GM19240 (cell line): ENCODE measurements at regions not wholly inside any gene's neighbourhood (a gene's known extent, or its start where the extent isn't known, plus 50 kb on each side); places are given as distances from the start of the nearest gene placed in this dataset.

ENCODE experiments used
- DNase-seq: peaks from one replicate; pipeline ENCODE4 v3.0.0; 2011; ENCODE audit warnings: low spot score; ENCODE audit not compliant: insufficient read length

DNA sequence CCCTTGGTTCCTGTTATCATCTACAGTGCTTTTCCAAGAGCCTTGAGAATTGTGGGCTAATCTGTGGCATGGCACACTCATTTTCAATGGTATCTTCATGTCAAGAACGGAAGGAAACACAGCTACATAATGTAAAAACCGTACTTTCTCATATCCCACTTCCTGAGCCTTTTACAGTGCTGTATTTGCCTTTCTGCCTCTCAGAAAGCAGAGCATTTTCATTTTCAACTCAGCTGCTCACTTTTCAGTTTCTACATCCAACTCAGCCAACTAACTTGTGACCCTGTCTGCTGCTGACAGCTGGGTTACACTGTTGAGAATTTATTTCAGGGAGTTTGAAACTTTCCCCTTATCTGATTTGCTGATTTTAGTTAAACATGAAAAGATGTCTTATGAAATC, 875.8 kb upstream of the KCND2 start:
- no peak for DNase-seq

DNA sequence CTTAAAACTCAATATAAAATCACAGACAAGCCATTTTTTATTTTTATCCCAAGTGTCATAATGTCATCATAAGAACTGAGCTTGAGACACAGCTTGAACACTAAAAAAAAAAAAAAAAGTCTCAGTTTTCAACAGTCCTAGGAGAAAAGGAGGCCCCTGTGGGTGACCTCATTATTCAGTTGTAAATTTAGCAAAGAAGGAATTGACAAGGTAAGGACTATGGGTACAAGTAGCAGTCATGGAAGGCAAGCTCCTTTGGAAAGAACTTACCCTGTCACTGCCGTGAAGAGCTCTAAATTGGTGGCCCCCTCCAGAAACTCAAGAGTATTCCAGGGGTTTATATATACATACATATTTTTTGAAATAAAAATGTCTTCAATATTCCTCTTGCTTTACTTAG, 864.4 kb upstream of the KCND2 start:
- no peak for DNase-seq

- no peak for DNase-seq
Measured at GRCh38 chr7:119413314-119413805, 859.6 kb upstream of the KCND2 start.

- no peak for DNase-seq
Measured at GRCh38 chr7:119415682-119416081, 857.3 kb upstream of the KCND2 start.

DNA sequence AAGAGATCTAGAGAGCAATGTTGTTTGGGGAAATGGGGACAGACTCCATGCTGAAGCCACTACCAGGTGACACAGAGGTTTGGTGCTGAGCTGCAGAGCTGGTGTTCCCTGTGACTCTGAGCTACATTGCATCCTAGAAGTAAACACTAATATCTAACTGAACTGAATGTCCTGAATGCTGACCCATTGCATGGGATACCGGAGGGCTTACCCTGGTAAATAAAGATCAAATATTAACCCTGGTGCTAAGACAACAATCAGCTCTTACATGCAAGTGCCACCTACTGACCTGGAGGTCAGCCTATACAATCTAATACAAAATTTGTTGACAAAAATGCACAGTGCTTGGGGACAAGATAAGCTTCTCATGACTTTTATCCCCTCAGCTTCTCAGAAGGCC, 851.3 kb upstream of the KCND2 start:
- DNase-seq = no peak

DNA sequence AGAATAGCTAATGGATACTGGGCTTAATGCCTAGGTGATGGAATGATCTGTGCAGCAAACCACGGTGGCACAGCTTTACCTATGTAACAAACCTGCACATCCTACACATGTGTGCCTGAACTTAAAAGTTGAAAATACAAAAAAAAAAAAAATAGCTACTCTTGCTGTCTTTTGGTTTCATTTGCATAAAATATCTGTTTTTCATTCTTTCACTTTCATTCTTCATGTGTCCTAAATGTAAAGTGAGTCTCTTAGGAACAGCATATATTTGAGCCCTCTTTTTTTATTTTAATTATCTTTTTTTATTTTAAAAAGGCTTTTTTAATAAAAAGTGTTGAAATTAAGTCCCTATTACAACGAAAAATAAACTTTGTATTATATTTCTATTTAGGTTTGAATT, 836.1 kb upstream of the KCND2 start:
- no peak for DNase-seq

DNA sequence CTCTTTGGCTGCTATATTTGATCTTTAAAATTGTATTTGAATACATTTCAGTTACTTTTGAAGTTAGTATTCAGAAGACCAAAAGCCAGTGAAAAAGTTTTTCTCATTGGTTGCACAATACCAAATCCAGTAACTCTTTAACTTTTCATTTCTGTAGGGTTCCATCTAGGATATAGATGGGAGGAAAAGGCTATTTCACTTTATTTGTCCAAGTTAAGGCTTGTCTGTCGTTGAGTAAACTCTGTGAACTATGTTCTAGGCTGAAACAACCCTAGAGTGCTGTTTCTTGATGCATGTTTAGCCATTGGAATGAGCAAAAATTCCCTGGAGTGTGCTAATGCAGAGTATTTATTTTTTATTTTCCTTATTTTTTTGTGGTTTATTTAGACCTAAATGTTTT, 834.7 kb upstream of the KCND2 start:
- no peak for DNase-seq

GRCh38 chr7:119439192-119439591, 833.8 kb upstream of the KCND2 start:
- no peak for DNase-seq

GRCh38 chr7:119452401-119452800, 820.6 kb upstream of the KCND2 start:
- DNase-seq = no peak

GRCh38 chr7:119465798-119466305, 807.1 kb upstream of the KCND2 start:
- no peak for DNase-seq

- DNase-seq = no peak
Measured at GRCh38 chr7:119472408-119473038, 800.5 kb upstream of the KCND2 start.

DNA sequence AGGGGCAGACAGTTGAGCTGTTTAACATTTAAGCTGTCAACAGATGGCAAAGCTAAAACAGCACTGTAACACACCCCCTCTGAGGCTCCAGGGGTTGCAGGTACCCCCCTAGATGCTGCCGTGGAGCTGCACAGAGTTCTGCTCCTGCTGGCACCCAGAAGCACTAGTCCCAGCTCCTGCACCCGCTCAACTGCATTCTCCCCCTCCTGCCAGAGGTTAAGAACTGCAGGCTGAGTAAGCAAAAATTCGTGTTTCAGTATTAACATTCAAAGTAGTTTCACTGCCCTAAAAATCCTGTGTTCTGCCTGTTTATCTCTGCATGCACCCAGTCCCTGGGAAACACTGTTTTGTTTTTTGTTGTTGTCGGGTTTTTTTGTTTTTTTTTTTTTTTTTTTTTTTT, 790.8 kb upstream of the KCND2 start:
- DNase-seq = no peak

GRCh38 chr7:119482671-119483070, 790.3 kb upstream of the KCND2 start:
- DNase-seq = no peak

- DNase-seq = no peak
Measured at GRCh38 chr7:119483364-119483763, 789.6 kb upstream of the KCND2 start.

DNA sequence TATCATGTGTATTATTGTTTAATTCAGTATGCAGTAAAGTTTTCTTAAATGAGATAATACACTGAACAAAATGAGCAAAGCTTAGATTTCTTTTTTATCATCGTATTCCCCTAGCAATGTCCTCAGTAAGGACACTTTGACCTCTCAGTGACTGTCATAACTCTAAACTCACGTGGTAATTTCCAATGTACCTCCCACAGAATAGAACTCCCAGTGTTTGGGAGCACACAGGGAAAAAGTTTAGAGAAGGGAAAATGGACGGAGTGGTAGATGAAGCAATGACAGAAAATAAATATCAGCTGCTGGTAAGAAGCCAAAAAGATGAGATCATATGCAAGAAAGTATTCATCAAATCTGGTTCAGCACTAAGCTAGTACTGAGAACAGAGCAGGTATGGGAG, 758.6 kb upstream of the KCND2 start:
- DNase-seq = no peak

DNA sequence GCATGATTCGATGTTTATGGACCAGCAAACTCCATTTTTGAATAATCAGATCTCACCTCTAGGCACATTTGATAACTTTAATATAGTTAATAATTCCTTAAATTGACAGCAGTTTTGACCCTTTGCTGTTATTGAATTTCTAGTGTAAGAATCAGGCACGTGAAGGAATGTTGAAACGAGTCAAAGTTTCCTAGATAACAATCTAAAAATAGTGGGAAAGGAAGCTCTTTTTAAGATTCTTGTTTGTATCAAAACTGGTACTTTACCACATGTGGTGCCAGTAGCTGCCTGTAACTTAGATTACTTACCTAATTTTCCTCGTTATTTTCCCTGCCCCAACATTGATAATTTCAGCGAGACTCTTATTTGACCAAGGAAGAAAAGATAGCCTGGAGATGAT, 757.8 kb upstream of the KCND2 start:
- no peak for DNase-seq

- no peak for DNase-seq
Measured at GRCh38 chr7:119515962-119516361, 757.0 kb upstream of the KCND2 start.

GRCh38 chr7:119522263-119522662, 750.7 kb upstream of the KCND2 start:
- DNase-seq = no peak

GRCh38 chr7:119522698-119523097, 750.3 kb upstream of the KCND2 start:
- no peak for DNase-seq

DNA sequence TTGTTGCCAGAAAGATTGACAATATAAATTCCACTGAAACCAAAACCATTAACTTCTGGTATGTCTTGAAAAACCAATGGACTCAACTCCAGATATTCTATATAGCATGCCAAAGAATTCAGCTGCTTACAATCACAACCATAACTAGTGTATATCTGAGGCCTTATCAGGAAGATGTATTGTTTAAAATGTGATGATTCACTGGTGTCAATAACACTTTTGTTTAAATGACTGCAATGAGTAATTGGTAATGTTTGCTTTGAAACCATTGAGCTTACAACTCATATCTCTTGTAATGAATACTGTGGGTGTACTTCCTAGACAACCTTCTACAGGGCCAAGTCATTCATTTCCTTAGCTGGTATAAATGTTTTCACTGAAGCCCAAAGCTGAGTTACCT, 727.9 kb upstream of the KCND2 start:
- DNase-seq = no peak

DNA sequence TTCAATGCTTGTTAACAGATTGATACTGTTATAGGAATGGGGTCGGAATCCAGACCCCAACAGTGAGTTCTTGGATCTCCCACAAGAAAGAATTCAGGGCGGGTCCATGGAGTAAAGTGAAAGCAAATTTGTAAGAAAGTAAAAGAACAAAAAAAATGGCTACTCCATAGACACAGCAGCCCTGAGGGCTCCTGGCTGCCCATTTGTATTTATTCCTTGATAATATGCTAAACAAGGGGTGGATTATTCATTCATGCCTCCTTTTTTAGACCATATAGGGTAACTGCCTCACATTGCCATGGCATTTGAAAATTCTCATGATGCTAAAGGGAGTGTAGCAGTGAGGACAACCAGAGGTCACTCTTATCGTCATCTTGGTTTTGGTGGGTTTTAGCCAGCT, 717.2 kb upstream of the KCND2 start:
- no peak for DNase-seq

DNA sequence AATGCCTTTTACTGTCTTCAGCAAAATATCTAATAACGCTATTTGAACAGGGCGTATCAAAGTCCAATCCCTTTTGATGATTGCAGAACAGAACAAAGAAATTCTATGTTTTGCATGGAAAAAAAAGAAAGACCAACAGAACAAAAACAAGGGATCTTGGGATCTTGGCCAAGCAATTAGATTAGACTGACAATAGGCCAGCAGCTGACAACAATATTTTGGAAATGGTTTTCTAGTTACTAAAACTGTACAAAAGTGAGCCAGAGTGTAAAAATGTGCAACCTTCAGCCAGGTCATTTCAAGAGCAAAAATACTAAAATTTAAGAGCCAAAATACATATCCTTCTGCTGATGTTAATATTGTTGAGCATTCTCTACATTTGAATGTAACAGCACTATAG, 716.5 kb upstream of the KCND2 start:
- DNase-seq = no peak

DNA sequence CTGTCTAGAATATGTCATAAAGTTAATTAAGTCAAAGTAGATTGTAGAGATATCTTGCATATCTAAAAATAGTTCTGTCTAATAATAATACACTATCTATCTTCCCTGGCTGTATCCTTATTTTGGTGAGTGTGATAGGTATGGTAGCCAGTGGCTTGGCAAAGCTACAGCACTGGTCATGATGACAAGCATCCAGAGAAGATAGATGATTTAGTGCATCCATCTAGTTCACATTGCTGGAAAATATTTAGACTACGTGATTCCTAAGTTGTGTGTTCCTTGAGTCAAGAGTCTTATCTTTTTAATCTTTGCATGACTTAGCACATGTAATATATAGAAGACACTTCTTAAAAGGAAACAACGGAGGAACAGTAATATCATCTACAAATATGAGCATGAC, 711.2 kb upstream of the KCND2 start:
- no peak for DNase-seq

DNA sequence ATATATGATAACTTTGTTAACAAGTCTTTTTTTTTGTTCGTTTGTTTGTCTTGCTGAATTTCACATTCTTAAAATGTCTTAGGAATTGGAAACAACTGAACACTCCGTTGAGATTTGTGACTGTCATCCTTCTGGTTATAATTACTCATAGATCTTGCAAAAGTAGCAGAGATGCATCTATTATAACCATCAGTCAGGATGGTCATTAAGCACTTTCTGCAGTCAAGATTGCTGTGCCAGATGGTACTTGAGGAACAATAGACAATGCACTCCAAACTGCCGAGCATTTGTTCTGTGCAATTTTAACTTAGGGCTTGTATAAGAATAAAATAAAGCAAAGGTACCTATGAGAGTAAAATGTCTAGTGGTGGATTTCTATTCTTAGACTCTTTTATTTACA, 710.1 kb upstream of the KCND2 start:
- no peak for DNase-seq
